ENCODE measurements at regions not wholly inside any gene's neighbourhood (a gene's known extent, or its start where the extent isn't known, plus 50 kb on each side); places are given as distances from the start of the nearest gene placed in this dataset.

DNA sequence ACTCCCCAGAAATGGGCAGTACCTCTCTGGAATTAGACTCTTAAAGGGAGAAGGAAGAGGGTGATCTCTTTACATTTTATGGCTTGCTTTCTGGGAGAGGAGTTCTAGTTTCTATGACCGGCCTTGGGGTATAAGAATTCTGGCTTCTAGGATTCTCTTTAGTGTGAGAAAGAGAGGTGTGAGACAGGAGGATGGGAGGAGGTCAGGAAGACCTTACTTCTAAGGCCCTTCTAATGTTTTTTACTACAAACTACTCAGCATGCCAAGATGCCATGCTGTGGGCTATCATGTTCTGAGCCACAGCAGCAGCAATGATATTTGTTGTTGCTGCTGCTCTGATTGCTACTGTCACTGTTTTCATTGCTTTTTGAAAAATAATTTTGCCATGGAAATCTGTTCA, 538.3 kb downstream of the SLITRK6 start:
- in situ Hi-C loops (cut with MboI), result no loop called here
- H3F3A ChIP-seq (ENCODE audit: insufficient read depth), result no peaks in the 10 kb centered on the region
- no peak overlapping the region for H3K4me3 ChIP-seq
- 31 to 67% methylated on average over 1 of the region's 1 CpG for WGBS, 2 experiments (ENCODE audit: low coverage in 1 of 2, low lambda C conversion rate in 2 of 2, missing lambda C conversion rate in 2 of 2)
- no peaks in the 10 kb centered on the region for H3K9me2 ChIP-seq (ENCODE audit: insufficient read depth)
- no peak overlapping the region for H3K9ac ChIP-seq
- H4K20me1 ChIP-seq (ENCODE audit: insufficient read depth), result no peaks in the 10 kb centered on the region
- H2AFZ ChIP-seq, result no peak overlapping the region
- no peaks in the 10 kb centered on the region for H3K9me3 ChIP-seq (ENCODE audit: low read depth)
- no peaks in the 10 kb centered on the region for H3K36me3 ChIP-seq (ENCODE audit: low read depth)
- H3K27me3 ChIP-seq (replicated peaks; ENCODE audit: insufficient read depth), result no peaks in the 10 kb centered on the region
- H3K4me2 ChIP-seq (ENCODE audit: unreplicated experiment), result no peak overlapping the region
- no peaks in the 10 kb centered on the region for H3K79me2 ChIP-seq (ENCODE audit: insufficient read depth)
- no peak overlapping the region for H3K27ac ChIP-seq
- H3K4me1 ChIP-seq (ENCODE audit: insufficient read depth), result no peaks in the 10 kb centered on the region
- TF ChIP-seq EZH2 (IDR thresholded peaks at IDR 0.05; ENCODE audit: insufficient read depth, poor library complexity, severe bottlenecking) (no peak), EZH2phosphoT487 (IDR thresholded peaks at IDR 0.05; ENCODE audit: insufficient read depth, low read depth) (no peak)
- no peak for DNase-seq

- Histone ChIP-seq H3F3A (ENCODE audit: insufficient read depth) (no peaks in the 10 kb centered on the region), H3K4me1 (ENCODE audit: insufficient read depth) (no peaks in the 10 kb centered on the region), H2AFZ (no peak overlapping the region), H3K36me3 (ENCODE audit: low read depth) (no peaks in the 10 kb centered on the region), H3K9me2 (ENCODE audit: insufficient read depth) (no peaks in the 10 kb centered on the region), H3K4me3 (no peak overlapping the region), H3K79me2 (ENCODE audit: insufficient read depth) (no peaks in the 10 kb centered on the region), H3K27ac (no peak overlapping the region), H3K27me3 (replicated peaks; ENCODE audit: insufficient read depth) (no peaks in the 10 kb centered on the region), H3K4me2 (ENCODE audit: unreplicated experiment) (no peak overlapping the region), H4K20me1 (ENCODE audit: insufficient read depth) (no peaks in the 10 kb centered on the region), H3K9me3 (ENCODE audit: low read depth) (no peaks in the 10 kb centered on the region), H3K9ac (no peak overlapping the region)
- no peak for DNase-seq
- TF ChIP-seq EZH2 (IDR thresholded peaks at IDR 0.05; ENCODE audit: insufficient read depth, poor library complexity, severe bottlenecking) (no peak), EZH2phosphoT487 (IDR thresholded peaks at IDR 0.05; ENCODE audit: insufficient read depth, low read depth) (no peak)
- WGBS, 2 experiments (ENCODE audit: low coverage in 1 of 2, low lambda C conversion rate in 2 of 2, missing lambda C conversion rate in 2 of 2), result 8 to 12% methylated on average over 2 of the region's 2 CpGs
- in situ Hi-C loops (cut with MboI), result no loop called here
Observed at GRCh38 chr13:85255978-85256377, 543.2 kb downstream of the SLITRK6 start.

- TF ChIP-seq EZH2phosphoT487 (IDR thresholded peaks at IDR 0.05; ENCODE audit: insufficient read depth, low read depth) (no peak), EZH2 (IDR thresholded peaks at IDR 0.05; ENCODE audit: insufficient read depth, poor library complexity, severe bottlenecking) (no peak)
- Histone ChIP-seq H3K4me2 (ENCODE audit: unreplicated experiment) (no peak overlapping the region), H3K9me3 (ENCODE audit: low read depth) (no peaks in the 10 kb centered on the region), H3K27ac (no peak overlapping the region), H2AFZ (no peak overlapping the region), H4K20me1 (ENCODE audit: insufficient read depth) (no peaks in the 10 kb centered on the region), H3K4me3 (no peak overlapping the region), H3K27me3 (replicated peaks; ENCODE audit: insufficient read depth) (no peaks in the 10 kb centered on the region), H3K79me2 (ENCODE audit: insufficient read depth) (no peaks in the 10 kb centered on the region), H3K36me3 (ENCODE audit: low read depth) (no peaks in the 10 kb centered on the region), H3K9ac (no peak overlapping the region), H3F3A (ENCODE audit: insufficient read depth) (no peaks in the 10 kb centered on the region), H3K4me1 (ENCODE audit: insufficient read depth) (no peaks in the 10 kb centered on the region), H3K9me2 (ENCODE audit: insufficient read depth) (no peaks in the 10 kb centered on the region)
- in situ Hi-C loops (cut with MboI), result no loop called here
- WGBS, 2 experiments (ENCODE audit: low coverage in 1 of 2, low lambda C conversion rate in 2 of 2, missing lambda C conversion rate in 2 of 2), result 47 to 52% methylated on average over 6 of the region's 6 CpGs
- no peak for DNase-seq
Observed at GRCh38 chr13:85254641-85255040, 544.6 kb downstream of the SLITRK6 start.

DNA sequence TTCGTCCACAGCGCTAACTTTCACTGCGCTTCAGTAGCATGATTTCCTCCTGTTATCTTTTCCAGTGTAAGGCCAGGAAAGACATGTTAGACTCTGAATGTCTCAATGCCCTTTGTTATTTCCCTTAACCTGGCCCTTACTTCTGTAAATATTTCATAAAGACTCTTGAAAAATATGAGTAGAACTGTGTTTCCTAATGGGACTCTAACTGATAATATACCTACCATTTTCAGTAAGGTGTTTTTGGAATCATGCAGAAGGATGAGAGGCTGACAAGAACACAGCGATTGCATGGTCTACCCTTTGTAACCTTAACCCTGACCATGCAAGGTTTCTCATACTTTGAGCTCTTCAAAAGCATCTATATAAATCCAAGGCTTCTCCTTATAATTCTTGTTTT, 550.1 kb downstream of the SLITRK6 start:
- Histone ChIP-seq H3K27ac (no peak overlapping the region), H3K36me3 (ENCODE audit: low read depth) (no peaks in the 10 kb centered on the region), H3K9me3 (ENCODE audit: low read depth) (no peaks in the 10 kb centered on the region), H3K4me3 (no peak overlapping the region), H3K9ac (no peak overlapping the region), H3K4me2 (ENCODE audit: unreplicated experiment) (no peak overlapping the region), H3K9me2 (ENCODE audit: insufficient read depth) (no peaks in the 10 kb centered on the region), H3K27me3 (replicated peaks; ENCODE audit: insufficient read depth) (no peaks in the 10 kb centered on the region), H4K20me1 (ENCODE audit: insufficient read depth) (no peaks in the 10 kb centered on the region), H3K79me2 (ENCODE audit: insufficient read depth) (no peaks in the 10 kb centered on the region), H3K4me1 (ENCODE audit: insufficient read depth) (no peaks in the 10 kb centered on the region), H3F3A (ENCODE audit: insufficient read depth) (no peaks in the 10 kb centered on the region), H2AFZ (no peak overlapping the region)
- WGBS, 2 experiments (ENCODE audit: low coverage in 1 of 2, low lambda C conversion rate in 2 of 2, missing lambda C conversion rate in 2 of 2), result 65 to 68% methylated on average over 4 of the region's 4 CpGs
- in situ Hi-C loops (cut with MboI), result no loop called here
- TF ChIP-seq EZH2 (IDR thresholded peaks at IDR 0.05; ENCODE audit: insufficient read depth, poor library complexity, severe bottlenecking) (no peak), EZH2phosphoT487 (IDR thresholded peaks at IDR 0.05; ENCODE audit: insufficient read depth, low read depth) (no peak)
- DNase-seq, result no peak

DNA sequence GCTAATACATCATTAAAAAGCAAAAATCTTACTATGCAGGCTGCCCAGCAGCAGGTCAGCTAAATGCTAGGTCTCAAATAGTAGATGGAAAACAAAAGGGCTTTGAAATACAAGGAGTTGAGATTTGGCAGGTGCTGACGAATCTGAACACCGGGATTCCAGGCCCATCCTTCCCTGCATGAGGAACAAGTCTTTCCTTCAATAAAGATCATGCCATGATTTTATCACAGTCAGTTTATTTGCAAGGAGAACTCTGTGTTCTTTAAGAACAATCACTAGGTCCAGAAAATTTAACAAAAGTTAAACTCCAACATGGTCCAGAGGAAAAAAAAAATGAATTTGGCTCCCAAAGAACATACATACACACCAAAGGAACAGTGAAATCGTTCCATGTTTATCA, 551.4 kb downstream of the SLITRK6 start:
- in situ Hi-C loops (cut with MboI), result no loop called here
- Histone ChIP-seq H3K27ac (no peak overlapping the region), H4K20me1 (ENCODE audit: insufficient read depth) (no peaks in the 10 kb centered on the region), H3K27me3 (replicated peaks; ENCODE audit: insufficient read depth) (no peaks in the 10 kb centered on the region), H3K4me1 (ENCODE audit: insufficient read depth) (no peaks in the 10 kb centered on the region), H3K9ac (no peak overlapping the region), H3K79me2 (ENCODE audit: insufficient read depth) (no peaks in the 10 kb centered on the region), H3K36me3 (ENCODE audit: low read depth) (no peaks in the 10 kb centered on the region), H2AFZ (no peak overlapping the region), H3K9me2 (ENCODE audit: insufficient read depth) (no peaks in the 10 kb centered on the region), H3K4me2 (ENCODE audit: unreplicated experiment) (no peak overlapping the region), H3K9me3 (ENCODE audit: low read depth) (no peaks in the 10 kb centered on the region), H3K4me3 (no peak overlapping the region), H3F3A (ENCODE audit: insufficient read depth) (no peaks in the 10 kb centered on the region)
- no peak for DNase-seq
- TF ChIP-seq EZH2 (IDR thresholded peaks at IDR 0.05; ENCODE audit: insufficient read depth, poor library complexity, severe bottlenecking) (no peak), EZH2phosphoT487 (IDR thresholded peaks at IDR 0.05; ENCODE audit: insufficient read depth, low read depth) (no peak)
- 28 to 35% methylated on average over 3 of the region's 3 CpGs for WGBS, 2 experiments (ENCODE audit: low coverage in 1 of 2, low lambda C conversion rate in 2 of 2, missing lambda C conversion rate in 2 of 2)
